CD4-positive, alpha-beta T cell (primary cell): ENCODE measurements at regions not wholly inside any gene's neighbourhood (a gene's known extent, or its start where the extent isn't known, plus 50 kb on each side); places are given as distances from the start of the nearest gene placed in this dataset.

Source experiments
- ATAC-seq: fragments of 200-7000 bp; cut with Tn5 transposase; one replicate; pipeline ENCODE4 v1.10.0; 2022; ENCODE audit warnings: mild to moderate bottlenecking; ENCODE audit not compliant: poor library complexity
- CTCF ChIA-PET: fragments of 350-600 bp; sonication (Branson Sonifier 250); formaldehyde crosslinking; loops from one replicate; lab custom pipeline; 2021; ENCODE audit warnings: antibody characterized with exemption, inconsistent platforms; lab: Charles Lee
- POLR2A ChIA-PET: fragments of 350-600 bp; sonication (Branson Sonifier 250); formaldehyde crosslinking; loops from one replicate; lab custom pipeline; 2021; ENCODE audit warnings: antibody characterized with exemption, inconsistent platforms; lab: Charles Lee
- DNase-seq, 14 experiments: peaks; one replicate each; pipeline ENCODE4 v3.0.0-alpha.2; 2013 to 2020; ENCODE audit warnings: mixed read lengths in 2 of 14
- H3K27ac ChIP-seq, 2 donors: one replicate each; pipeline versions ENCODE4 v1.5.1 to v1.7.0; 2013; ENCODE audit warnings: low read length in 2 of 2, low read depth in 1 of 2, mild to moderate bottlenecking in 1 of 2
- H3K27me3 ChIP-seq, 2 experiments: 1 replicate in 1 of 2; 2 replicates in 1 of 2; pipeline versions ENCODE4 v1.6.1 to v1.7.0; 2013; ENCODE audit warnings: low read length in 2 of 2, control low read depth in 1 of 2, mild to moderate bottlenecking in 1 of 2, moderate library complexity in 1 of 2; ENCODE audit not compliant: insufficient read depth in 2 of 2, control insufficient read depth in 1 of 2
- H3K36me3 ChIP-seq: one replicate; pipeline ENCODE4 v1.6.1; 2013; ENCODE audit warnings: low read length, control low read depth; ENCODE audit not compliant: insufficient read depth
- H3K4me1 ChIP-seq: one replicate; pipeline ENCODE4 v1.6.1; 2013; ENCODE audit warnings: low read length, control low read depth; ENCODE audit not compliant: insufficient read depth
- H3K4me3 ChIP-seq: one replicate; pipeline ENCODE4 v1.5.1; 2013; ENCODE audit warnings: mild to moderate bottlenecking, low read length, moderate library complexity
- H3K9me3 ChIP-seq, 2 experiments: 1 replicate in 1 of 2; 2 replicates in 1 of 2; pipeline versions ENCODE4 v1.6.1 to v1.7.0; 2013; ENCODE audit warnings: low read length in 2 of 2, mild to moderate bottlenecking in 2 of 2, control low read depth in 1 of 2, moderate library complexity in 1 of 2; ENCODE audit not compliant: control insufficient read depth in 1 of 2, insufficient read depth in 1 of 2
- H3K27ac Mint-ChIP-seq: one replicate; pipeline ENCODE4 v1.8.0; 2020; ENCODE audit warnings: mixed read lengths
- H3K27me3 Mint-ChIP-seq: one replicate; pipeline ENCODE4 v1.8.0; 2021; ENCODE audit warnings: mixed read lengths
- H3K36me3 Mint-ChIP-seq: one replicate; pipeline ENCODE4 v1.8.0; 2021; ENCODE audit warnings: low read depth, mixed read lengths
- H3K4me1 Mint-ChIP-seq: one replicate; pipeline ENCODE4 v1.8.0; 2021; ENCODE audit warnings: low read depth, mixed read lengths
- H3K4me3 Mint-ChIP-seq: one replicate; pipeline ENCODE4 v1.8.0; 2020; ENCODE audit warnings: mild to moderate bottlenecking, mixed read lengths
- H3K9me3 Mint-ChIP-seq: one replicate; pipeline ENCODE4 v1.8.0; 2020; ENCODE audit warnings: mixed read lengths
- CTCF ChIP-seq: fragments of 200-600 bp; IDR thresholded peaks from one replicate; pipeline ENCODE4 v1.8.0; 2022; ENCODE audit warnings: antibody characterized with exemption, mild to moderate bottlenecking
- intact Hi-C, 2 experiments: fragments of 100-400 bp; cut with DNase I in 1 of 2; cut with micrococcal nuclease in 1 of 2; formaldehyde crosslinking; loops; one replicate each; pipeline versions ENCODE4 v1.15.1 to v1.9.0; 2023 to 2025; cut with DNase I, micrococcal nuclease

GRCh38 chr2:47686018-47686417 lies 96.9 kb upstream of the MSH6 start:
- Histone ChIP-seq H3K4me3 (no peak overlapping the region), H3K36me3 (no peaks in the 10 kb centered on the region), H3K9me3 (peaks cover 0 to 8% of the 10 kb centered on the region in 2 experiments), H3K27me3 (no peaks in the 10 kb centered on the region), H3K4me1 (no peaks in the 10 kb centered on the region), H3K27ac (no peak overlapping the region)
- ATAC-seq = no peak
- intact Hi-C loops = no loop called here
- ChIA-PET CTCF (no interaction called here), POLR2A (no interaction called here)
- H3K27ac Mint-ChIP-seq = no peak overlapping the region
- peaks cover 2% of the 10 kb centered on the region for H3K9me3 Mint-ChIP-seq
- no peaks in the 10 kb centered on the region for H3K36me3 Mint-ChIP-seq
- H3K27me3 Mint-ChIP-seq = no peaks in the 10 kb centered on the region
- H3K4me1 Mint-ChIP-seq = no peaks in the 10 kb centered on the region
- no peak overlapping the region for H3K4me3 Mint-ChIP-seq
- DNase-seq = no peak
- no peak for TF ChIP-seq CTCF

GRCh38 chr2:47682216-47682749 lies 100.7 kb upstream of the MSH6 start:
- Mint-ChIP-seq H3K4me1 (no peaks in the 10 kb centered on the region), H3K9me3 (no peaks in the 10 kb centered on the region), H3K4me3 (no peak overlapping the region), H3K36me3 (no peaks in the 10 kb centered on the region), H3K27me3 (no peaks in the 10 kb centered on the region), H3K27ac (no peak overlapping the region)
- no peak for TF ChIP-seq CTCF
- ChIA-PET POLR2A (no interaction called here), CTCF (no interaction called here)
- no peak for ATAC-seq
- no peak for DNase-seq
- Histone ChIP-seq H3K4me1 (no peaks in the 10 kb centered on the region), H3K36me3 (no peaks in the 10 kb centered on the region), H3K9me3 (no peaks in the 10 kb centered on the region), H3K27ac (no peak overlapping the region), H3K4me3 (no peak overlapping the region), H3K27me3 (peaks cover 0 to 3% of the 10 kb centered on the region in 2 experiments)
- intact Hi-C loops = no loop called here

- H3K9me3 Mint-ChIP-seq = no peaks in the 10 kb centered on the region
- no peak overlapping the region for H3K4me3 ChIP-seq
- no peaks in the 10 kb centered on the region for H3K36me3 Mint-ChIP-seq
- no peak overlapping the region for H3K4me3 Mint-ChIP-seq
- peaks cover 7% of the 10 kb centered on the region for H3K27me3 Mint-ChIP-seq
- no peak for TF ChIP-seq CTCF
- peaks cover 3% of the 10 kb centered on the region in 2 experiments for H3K27me3 ChIP-seq
- ATAC-seq = no peak
- DNase-seq = no peak
- no peaks in the 10 kb centered on the region for H3K36me3 ChIP-seq
- no peaks in the 10 kb centered on the region for H3K9me3 ChIP-seq
- POLR2A ChIA-PET = no interaction called here
- intact Hi-C loops = no loop called here
- H3K27ac ChIP-seq = no peak overlapping the region
- no peaks in the 10 kb centered on the region for H3K4me1 Mint-ChIP-seq
- H3K4me1 ChIP-seq = no peaks in the 10 kb centered on the region
- no peak overlapping the region for H3K27ac Mint-ChIP-seq
- CTCF ChIA-PET = interaction anchor here (0.6 kb wide), 1 partner anchor 947 kb away, joined by 3 read pairs; no protein-coding TSS in a partner anchor
Observed at GRCh38 chr2:47676261-47676926, 105.6 kb upstream of the KCNK12 start.
